MCF 10A (cell line): ENCODE measurements at regions not wholly inside any gene's neighbourhood (a gene's known extent, or its start where the extent isn't known, plus 50 kb on each side); places are given as distances from the start of the nearest gene placed in this dataset.

ENCODE experiments used
- BruUV-seq: library from RNA; stranded (reverse); fragments of 400-500 nt; replicated peaks from 2 replicates; lab custom pipeline; 2021; lab: Mats Ljungman, UMichigan
- CTCF ChIA-PET: fragments of 300-600 bp; sonication (Branson Sonifier 250); formaldehyde crosslinking; extraction: SDS; loops from one replicate; lab custom pipeline; 2021; ENCODE audit warnings: antibody characterized with exemption, inconsistent platforms; lab: Yijun Ruan, JAX
- POLR2A ChIA-PET: fragments of 300-600, 350-650 bp; sonication (Branson Sonifier 250); formaldehyde crosslinking; extraction: SDS; loops from one replicate; lab custom pipeline; 2020; ENCODE audit warnings: antibody characterized with exemption, inconsistent platforms; lab: Yijun Ruan, JAX
- DNase-seq: peaks from one replicate; pipeline ENCODE4 v3.0.0-alpha.2; 2018; ENCODE audit not compliant: unreplicated experiment
- H3K27ac Mint-ChIP-seq: one replicate; pipeline ENCODE4 v1.8.0; 2022; ENCODE audit warnings: mild to moderate bottlenecking, low read depth, mixed read lengths; ENCODE audit not compliant: unreplicated experiment
- H3K27me3 Mint-ChIP-seq: one replicate; pipeline ENCODE4 v1.8.0; 2022; ENCODE audit warnings: mixed read lengths; ENCODE audit not compliant: insufficient read depth, unreplicated experiment
- H3K36me3 Mint-ChIP-seq: one replicate; pipeline ENCODE4 v1.8.0; 2022; ENCODE audit warnings: mild to moderate bottlenecking, moderate library complexity, mixed read lengths; ENCODE audit not compliant: insufficient read depth, unreplicated experiment
- H3K4me1 Mint-ChIP-seq: one replicate; pipeline ENCODE4 v1.8.0; 2022; ENCODE audit warnings: mixed read lengths; ENCODE audit not compliant: insufficient read depth, unreplicated experiment
- H3K4me3 Mint-ChIP-seq: one replicate; pipeline ENCODE4 v1.8.0; 2022; ENCODE audit warnings: mild to moderate bottlenecking, moderate library complexity, mixed read lengths; ENCODE audit not compliant: unreplicated experiment
- H3K9me3 Mint-ChIP-seq: one replicate; pipeline ENCODE4 v1.8.0; 2022; ENCODE audit warnings: mixed read lengths; ENCODE audit not compliant: unreplicated experiment
- intact Hi-C: fragments of 100-400 bp; cut with micrococcal nuclease; formaldehyde crosslinking; loops from 2 replicates; pipeline ENCODE4 v1.14.1; 2022
- TF ChIP-seq, protein P1 (sequence below): fragments of 200-600 bp; IDR thresholded peaks from one replicate; pipeline ENCODE4 v1.8.0; 2022; ENCODE audit warnings: antibody characterized with exemption, mild to moderate bottlenecking; ENCODE audit not compliant: unreplicated experiment

DNA sequence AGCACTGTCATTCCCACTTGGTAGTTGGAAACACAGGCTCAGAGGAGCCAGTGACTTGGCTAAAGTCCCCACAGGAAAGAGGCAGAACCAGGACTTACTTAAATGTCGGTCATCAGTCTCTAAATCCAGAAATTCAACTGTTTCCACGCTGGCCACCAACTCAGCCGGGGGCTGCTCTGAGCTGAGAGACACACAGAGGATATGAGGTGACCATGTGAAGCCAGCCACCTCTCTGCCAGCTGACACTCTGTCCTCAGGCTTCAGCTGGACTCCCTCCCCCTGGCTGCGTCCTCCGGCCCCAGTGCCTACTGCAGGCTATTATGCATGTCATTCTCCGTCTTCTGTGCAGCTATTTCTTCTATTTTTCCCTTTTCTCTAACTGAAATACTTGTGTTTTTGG is 168.9 kb downstream of the ANKRD30B start:
- TF ChIP-seq, protein P1, sequence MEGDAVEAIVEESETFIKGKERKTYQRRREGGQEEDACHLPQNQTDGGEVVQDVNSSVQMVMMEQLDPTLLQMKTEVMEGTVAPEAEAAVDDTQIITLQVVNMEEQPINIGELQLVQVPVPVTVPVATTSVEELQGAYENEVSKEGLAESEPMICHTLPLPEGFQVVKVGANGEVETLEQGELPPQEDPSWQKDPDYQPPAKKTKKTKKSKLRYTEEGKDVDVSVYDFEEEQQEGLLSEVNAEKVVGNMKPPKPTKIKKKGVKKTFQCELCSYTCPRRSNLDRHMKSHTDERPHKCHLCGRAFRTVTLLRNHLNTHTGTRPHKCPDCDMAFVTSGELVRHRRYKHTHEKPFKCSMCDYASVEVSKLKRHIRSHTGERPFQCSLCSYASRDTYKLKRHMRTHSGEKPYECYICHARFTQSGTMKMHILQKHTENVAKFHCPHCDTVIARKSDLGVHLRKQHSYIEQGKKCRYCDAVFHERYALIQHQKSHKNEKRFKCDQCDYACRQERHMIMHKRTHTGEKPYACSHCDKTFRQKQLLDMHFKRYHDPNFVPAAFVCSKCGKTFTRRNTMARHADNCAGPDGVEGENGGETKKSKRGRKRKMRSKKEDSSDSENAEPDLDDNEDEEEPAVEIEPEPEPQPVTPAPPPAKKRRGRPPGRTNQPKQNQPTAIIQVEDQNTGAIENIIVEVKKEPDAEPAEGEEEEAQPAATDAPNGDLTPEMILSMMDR = no peak
- DNase-seq = no peak
- no TSS peak for BruUV-seq
- Mint-ChIP-seq H3K27me3 (no peaks in the 10 kb centered on the region), H3K4me3 (no peak overlapping the region), H3K36me3 (no peaks in the 10 kb centered on the region), H3K9me3 (no peaks in the 10 kb centered on the region), H3K27ac (peak overlapping the region; percentile 20), H3K4me1 (peaks cover 17% of the 10 kb centered on the region)
- ChIA-PET CTCF (interaction anchor here (0.6 kb wide), 1 partner anchor 1056 kb away, joined by 3 read pairs; no protein-coding TSS in a partner anchor), POLR2A (no interaction called here)
- intact Hi-C loops = no loop called here

GRCh38 chr18:14917311-14917710 is 169.3 kb downstream of the ANKRD30B start:
- ChIA-PET CTCF (no interaction called here), POLR2A (no interaction called here)
- no TSS peak for BruUV-seq

GRCh38 chr18:14919666-14920065 is 171.7 kb downstream of the ANKRD30B start:
- BruUV-seq = no TSS peak
- TF ChIP-seq, protein P1 = no peak
- no peak overlapping the region for H3K27ac Mint-ChIP-seq
- H3K9me3 Mint-ChIP-seq = no peaks in the 10 kb centered on the region
- intact Hi-C loops = no loop called here
- H3K4me1 Mint-ChIP-seq = peaks cover 22% of the 10 kb centered on the region
- CTCF ChIA-PET = interaction anchor here (0.6 kb wide), 1 partner anchor 21 kb away, joined by 3 read pairs; no protein-coding TSS in a partner anchor
- no peaks in the 10 kb centered on the region for H3K36me3 Mint-ChIP-seq
- POLR2A ChIA-PET = no interaction called here
- no peak overlapping the region for H3K4me3 Mint-ChIP-seq
- no peaks in the 10 kb centered on the region for H3K27me3 Mint-ChIP-seq
- no peak for DNase-seq

More at GRCh38 chr18:14917311-14917710, 169.3 kb downstream of the ANKRD30B start:
- H3K4me3 Mint-ChIP-seq = no peak overlapping the region
- intact Hi-C loops = no loop called here
- H3K27me3 Mint-ChIP-seq = no peaks in the 10 kb centered on the region
- H3K36me3 Mint-ChIP-seq = no peaks in the 10 kb centered on the region
- H3K27ac Mint-ChIP-seq = peak overlapping the region; percentile 20
- TF ChIP-seq, protein P1 = no peak
- DNase-seq = no peak
- H3K4me1 Mint-ChIP-seq = peaks cover 17% of the 10 kb centered on the region
- H3K9me3 Mint-ChIP-seq = no peaks in the 10 kb centered on the region

GRCh38 chr18:14921031-14921430 is 173.1 kb downstream of the ANKRD30B start:
- Mint-ChIP-seq H3K27ac (no peak overlapping the region), H3K4me1 (peaks cover 22% of the 10 kb centered on the region), H3K27me3 (no peaks in the 10 kb centered on the region), H3K36me3 (no peaks in the 10 kb centered on the region), H3K4me3 (no peak overlapping the region), H3K9me3 (no peaks in the 10 kb centered on the region)
- no TSS peak for BruUV-seq
- intact Hi-C loops = no loop called here
- TF ChIP-seq, protein P1 = no peak
- ChIA-PET POLR2A (no interaction called here), CTCF (no interaction called here)
- no peak for DNase-seq
